Ectodermal cell (in vitro differentiated cells): ENCODE measurements at regions not wholly inside any gene's neighbourhood (a gene's known extent, or its start where the extent isn't known, plus 50 kb on each side); places are given as distances from the start of the nearest gene placed in this dataset.

Experiments
- H3K27ac ChIP-seq: 2 replicates; pipeline ENCODE4 v1.7.0; 2013; ENCODE audit warnings: mild to moderate bottlenecking, low read depth, low read length; ENCODE audit not compliant: insufficient read depth, poor library complexity, severe bottlenecking
- H3K27me3 ChIP-seq: 2 replicates; pipeline ENCODE4 v1.7.0; 2013; ENCODE audit warnings: mild to moderate bottlenecking, low read length; ENCODE audit not compliant: insufficient read depth, control insufficient read depth, poor library complexity, severe bottlenecking
- H3K36me3 ChIP-seq: one replicate; pipeline ENCODE4 v1.7.0; 2013; ENCODE audit warnings: low read length; ENCODE audit not compliant: control insufficient read depth, insufficient read depth
- H3K4me1 ChIP-seq: one replicate; pipeline ENCODE4 v1.7.0; 2013; ENCODE audit warnings: low read length; ENCODE audit not compliant: control insufficient read depth, insufficient read depth
- H3K4me3 ChIP-seq: 2 replicates; pipeline ENCODE4 v1.7.0; 2013; ENCODE audit warnings: low read depth, low read length, control low read depth; ENCODE audit not compliant: insufficient read depth
- H3K9me3 ChIP-seq: 2 replicates; pipeline ENCODE4 v1.7.0; 2013; ENCODE audit warnings: mild to moderate bottlenecking, low read length, moderate library complexity; ENCODE audit not compliant: control insufficient read depth
- WGBS, 2 experiments: methylation state at CpG; one replicate each; pipeline ENCODE4 v1.1.7; 2013; ENCODE audit warnings: missing lambda C conversion rate in 2 of 2; 5-methylcytosine and 5-hydroxymethylcytosine counted together

DNA sequence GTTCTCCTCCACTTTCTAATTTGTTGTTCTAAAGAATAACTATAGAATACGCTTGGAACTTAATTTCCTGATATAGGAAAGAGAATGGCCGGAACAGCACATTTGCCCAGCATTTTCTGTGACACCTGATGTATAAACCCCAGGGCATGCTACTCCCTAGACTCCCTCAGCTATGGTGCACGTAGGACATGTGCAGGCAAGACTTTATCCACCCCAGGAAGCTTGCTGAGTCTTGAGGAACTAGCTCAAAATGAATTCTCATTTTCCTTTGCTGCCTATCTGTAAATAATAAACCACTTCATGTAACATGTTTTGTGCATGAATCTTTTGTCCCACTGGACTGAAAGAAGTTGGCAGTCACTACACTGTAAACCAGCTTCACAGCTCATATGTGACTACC, 535.8 kb upstream of the SLITRK1 start:
- Histone ChIP-seq H3K9me3 (no peaks in the 10 kb centered on the region), H3K4me1 (no peaks in the 10 kb centered on the region), H3K4me3 (no peak overlapping the region), H3K36me3 (no peaks in the 10 kb centered on the region), H3K27ac (no peak overlapping the region), H3K27me3 (no peaks in the 10 kb centered on the region)
- 75 to 81% methylated on average over 3 of the region's 3 CpGs for WGBS, 2 experiments

DNA sequence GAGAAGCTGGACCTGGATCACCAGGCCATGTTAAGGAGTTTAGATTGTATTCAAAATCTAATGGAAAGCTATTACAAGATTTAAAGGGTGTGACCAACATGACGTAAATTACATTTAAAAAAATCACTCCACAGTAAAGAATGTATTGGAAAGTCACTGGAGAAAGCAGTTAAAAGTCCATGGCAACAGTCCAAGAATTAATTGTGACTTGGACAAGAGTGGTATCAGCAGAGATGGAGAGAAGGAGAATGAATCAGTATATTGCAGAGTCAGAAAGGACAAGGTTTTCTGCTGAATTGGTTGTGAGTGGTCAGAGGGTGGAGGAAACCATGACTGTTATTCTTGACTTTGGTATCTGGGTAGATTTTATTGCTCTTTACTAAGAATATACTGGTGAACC, 535.1 kb upstream of the SLITRK1 start:
- 100% methylated on average over 1 of the region's 1 CpG; no CpG with 5 or more reads in 1 of the 2 experiments for WGBS, 2 experiments

DNA sequence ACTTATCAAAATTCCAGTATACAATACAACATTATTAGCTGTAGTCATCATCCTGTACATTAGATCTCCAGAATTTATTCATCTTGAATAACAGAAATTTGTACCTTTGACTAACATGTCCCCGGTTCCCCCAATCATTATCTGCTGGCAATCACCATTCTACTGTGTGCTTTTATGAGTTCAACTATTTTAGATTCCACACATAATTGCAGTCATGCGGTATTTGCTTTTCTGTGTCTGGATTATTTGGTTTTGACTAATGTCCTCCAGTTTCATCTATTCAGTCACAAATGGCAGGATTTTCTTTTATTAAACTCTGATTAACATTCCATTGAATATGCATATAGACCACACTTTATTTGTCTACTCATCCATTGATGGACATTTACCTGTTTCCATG, 530.7 kb upstream of the SLITRK1 start:
- H3K27ac ChIP-seq: no peak overlapping the region
- H3K36me3 ChIP-seq: no peaks in the 10 kb centered on the region
- no peaks in the 10 kb centered on the region for H3K4me1 ChIP-seq
- no peaks in the 10 kb centered on the region for H3K9me3 ChIP-seq
- no peaks in the 10 kb centered on the region for H3K27me3 ChIP-seq
- WGBS, 2 experiments: 87 to 100% methylated on average over 2 of the region's 2 CpGs
- no peak overlapping the region for H3K4me3 ChIP-seq

More for the DNA sequence above, 535.1 kb upstream of the SLITRK1 start:
- no peaks in the 10 kb centered on the region for H3K4me1 ChIP-seq
- no peaks in the 10 kb centered on the region for H3K27me3 ChIP-seq
- no peak overlapping the region for H3K27ac ChIP-seq
- no peak overlapping the region for H3K4me3 ChIP-seq
- H3K9me3 ChIP-seq: no peaks in the 10 kb centered on the region
- no peaks in the 10 kb centered on the region for H3K36me3 ChIP-seq

DNA sequence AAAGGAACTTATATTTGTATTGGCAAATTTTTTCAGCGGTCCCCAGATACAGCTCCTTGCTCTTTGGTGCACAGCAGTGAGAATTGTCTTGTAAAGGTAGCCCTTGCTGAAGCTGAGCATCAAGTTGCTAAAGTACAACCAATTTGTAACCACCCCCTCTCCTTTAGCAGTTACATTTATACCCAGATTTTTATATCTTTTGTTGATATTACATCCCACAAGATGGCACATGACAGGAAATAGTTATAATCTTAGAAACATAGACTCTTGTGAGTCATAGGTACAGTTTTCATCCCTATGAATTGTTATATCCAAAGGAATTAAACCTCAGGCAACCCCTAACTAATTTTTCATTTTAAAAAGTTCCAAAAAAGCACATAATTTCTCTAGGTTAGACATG, 523.0 kb upstream of the SLITRK1 start:
- no peaks in the 10 kb centered on the region for H3K9me3 ChIP-seq
- H3K27ac ChIP-seq: no peak overlapping the region
- WGBS, 2 experiments: 94% methylated on average over 1 of the region's 1 CpG; no CpG with 5 or more reads in 1 of the 2 experiments
- H3K4me3 ChIP-seq: no peak overlapping the region
- H3K27me3 ChIP-seq: no peaks in the 10 kb centered on the region
- H3K4me1 ChIP-seq: no peaks in the 10 kb centered on the region
- H3K36me3 ChIP-seq: no peaks in the 10 kb centered on the region

DNA sequence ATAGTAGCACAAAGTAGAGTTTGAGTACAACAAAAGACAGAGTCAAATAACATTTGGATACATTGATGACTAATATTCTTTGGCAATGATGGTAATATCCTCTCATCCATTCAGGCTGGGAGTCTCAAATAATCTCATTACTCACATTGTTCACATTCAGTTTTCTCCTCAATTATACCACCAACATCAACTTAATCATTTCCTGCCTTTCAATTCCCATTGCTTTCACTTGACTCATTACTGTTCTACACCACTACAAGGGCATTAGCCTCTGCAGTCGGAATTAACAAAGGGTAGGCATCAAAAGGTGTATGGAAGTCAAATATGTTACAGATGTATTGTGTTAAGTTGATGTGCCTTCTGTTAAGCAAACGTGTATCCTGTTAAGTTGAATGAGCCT, 518.4 kb upstream of the SLITRK1 start:
- peaks cover 6% of the 10 kb centered on the region for H3K9me3 ChIP-seq
- H3K4me1 ChIP-seq: no peaks in the 10 kb centered on the region
- H3K27ac ChIP-seq: no peak overlapping the region
- no peaks in the 10 kb centered on the region for H3K27me3 ChIP-seq
- H3K4me3 ChIP-seq: no peak overlapping the region
- no peaks in the 10 kb centered on the region for H3K36me3 ChIP-seq
- 89% methylated on average over 2 of the region's 2 CpGs for WGBS, 2 experiments

DNA sequence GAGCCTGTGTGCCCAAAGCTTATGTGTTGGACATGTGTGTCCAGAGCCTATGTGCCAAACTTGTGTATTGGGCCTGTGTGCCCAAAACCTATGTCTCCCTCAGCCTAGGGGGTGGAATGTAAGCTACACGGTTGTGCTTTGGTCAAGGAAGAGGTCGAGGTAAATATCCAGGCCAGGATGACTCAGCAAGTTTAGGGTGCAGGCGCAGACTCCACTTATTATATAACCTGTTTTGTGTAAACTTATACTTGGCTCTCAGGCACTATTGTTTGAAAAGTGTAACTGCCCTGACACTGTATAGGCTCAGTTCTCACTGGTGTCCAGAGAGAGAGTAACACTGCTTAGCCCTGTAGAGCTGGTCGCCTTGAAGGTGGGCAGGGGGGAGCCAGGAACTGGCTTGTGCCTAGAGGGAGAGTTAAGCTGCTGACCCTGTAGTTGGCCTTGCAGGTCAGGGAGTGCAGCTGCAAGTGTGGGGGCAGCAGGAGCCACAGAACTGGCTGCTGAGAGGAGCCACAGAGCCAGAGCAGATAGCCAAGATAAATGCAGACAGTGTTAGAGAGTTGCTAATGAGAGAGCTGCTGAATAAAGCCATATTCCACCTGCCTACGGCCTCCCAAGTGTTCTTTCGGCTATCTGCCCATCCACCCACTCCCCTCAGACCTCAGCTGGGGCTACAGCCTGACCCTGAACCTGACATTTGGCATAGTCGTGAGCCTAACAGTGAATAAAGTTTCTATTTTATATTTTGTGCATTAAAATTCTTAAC, 517.2 kb upstream of the SLITRK1 start:
- H3K36me3 ChIP-seq: no peaks in the 10 kb centered on the region
- no peaks in the 10 kb centered on the region for H3K4me1 ChIP-seq
- no peak overlapping the region for H3K4me3 ChIP-seq
- peaks cover 6% of the 10 kb centered on the region for H3K9me3 ChIP-seq
- no peak overlapping the region for H3K27ac ChIP-seq
- H3K27me3 ChIP-seq: no peaks in the 10 kb centered on the region
- WGBS, 2 experiments: 85 to 92% methylated on average over 6 to 7 of the region's 7 CpGs

DNA sequence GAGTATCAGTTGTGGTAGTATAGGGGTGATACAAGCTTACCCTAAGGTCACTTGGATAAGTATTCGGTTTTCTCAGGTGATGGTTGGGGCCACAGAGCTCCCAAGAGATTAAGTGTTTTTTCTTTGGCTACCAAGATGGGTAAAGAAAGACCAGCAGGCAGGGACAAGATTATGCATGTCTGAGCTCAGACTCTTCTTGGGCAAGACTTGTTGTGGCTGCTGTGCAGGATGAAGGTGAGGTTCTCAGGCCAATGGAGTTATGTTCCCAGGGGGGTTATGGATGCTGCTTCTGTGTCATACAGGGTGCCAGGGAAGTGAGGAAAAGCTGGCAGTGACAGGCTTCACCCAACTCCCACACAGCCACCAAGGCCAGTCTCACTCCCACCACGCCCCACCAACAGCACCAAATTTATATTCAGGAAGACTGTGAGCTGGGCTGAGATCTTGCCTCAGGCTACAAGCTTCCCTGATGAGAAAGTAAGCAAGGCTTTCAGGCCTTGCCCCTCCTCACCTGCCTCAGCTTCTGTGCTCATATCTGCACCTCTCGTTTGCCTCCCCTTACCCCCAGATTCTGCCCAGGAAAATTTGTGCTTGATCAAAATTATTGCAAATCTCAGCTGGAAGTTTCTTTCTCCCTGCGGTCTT, 511.8 kb upstream of the SLITRK1 start:
- Histone ChIP-seq H3K4me3 (no peak overlapping the region), H3K4me1 (no peaks in the 10 kb centered on the region), H3K27ac (no peak overlapping the region), H3K36me3 (no peaks in the 10 kb centered on the region), H3K27me3 (no peaks in the 10 kb centered on the region), H3K9me3 (no peaks in the 10 kb centered on the region)
- WGBS, 2 experiments: 94 to 95% methylated on average over 4 of the region's 4 CpGs

DNA sequence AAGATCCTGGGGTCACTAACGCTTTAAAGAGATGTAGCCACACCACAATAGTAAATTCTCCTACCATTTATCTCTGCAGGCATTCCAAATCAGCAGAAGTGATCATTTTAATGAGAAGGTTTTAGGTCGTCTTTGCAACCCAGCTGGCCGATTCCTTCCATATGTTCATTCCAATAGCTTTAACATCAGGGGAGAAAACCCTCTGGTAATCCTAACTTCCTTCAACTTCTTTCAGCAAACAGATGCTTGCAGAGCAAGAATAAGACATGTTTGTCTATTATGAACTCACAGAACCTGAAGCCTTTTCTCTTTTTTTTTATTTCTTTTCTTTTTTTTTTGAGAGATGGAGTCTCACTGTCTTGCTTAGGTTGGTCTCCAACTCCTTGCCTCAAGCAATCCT, 498.6 kb upstream of the SLITRK1 start:
- no peak overlapping the region for H3K4me3 ChIP-seq
- H3K27ac ChIP-seq: no peak overlapping the region
- no peaks in the 10 kb centered on the region for H3K9me3 ChIP-seq
- WGBS, 2 experiments: 75 to 91% methylated on average over 3 of the region's 3 CpGs
- no peaks in the 10 kb centered on the region for H3K27me3 ChIP-seq
- no peaks in the 10 kb centered on the region for H3K36me3 ChIP-seq
- no peaks in the 10 kb centered on the region for H3K4me1 ChIP-seq

DNA sequence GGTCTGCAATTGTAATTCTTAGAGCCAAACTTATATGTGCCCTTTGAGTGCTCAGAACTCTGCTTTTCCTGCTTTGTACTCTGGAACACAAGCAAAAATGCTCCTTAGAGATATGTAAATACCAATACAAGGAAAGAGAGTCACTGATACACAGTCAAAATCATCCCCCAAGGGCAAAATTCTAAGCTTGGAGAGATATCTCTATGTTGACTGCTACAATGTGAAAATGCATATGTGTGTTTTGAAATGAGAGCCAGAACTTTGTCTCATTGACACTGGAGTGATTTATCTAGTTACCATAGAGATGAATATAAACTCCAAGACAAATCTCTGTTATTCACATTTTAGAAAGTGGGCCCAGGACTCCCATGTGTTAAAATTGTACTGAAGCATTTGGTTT, 494.8 kb upstream of the SLITRK1 start:
- H3K4me1 ChIP-seq: no peaks in the 10 kb centered on the region
- H3K36me3 ChIP-seq: no peaks in the 10 kb centered on the region
- H3K27ac ChIP-seq: no peak overlapping the region
- no peak overlapping the region for H3K4me3 ChIP-seq
- H3K9me3 ChIP-seq: no peaks in the 10 kb centered on the region
- H3K27me3 ChIP-seq: no peaks in the 10 kb centered on the region

DNA sequence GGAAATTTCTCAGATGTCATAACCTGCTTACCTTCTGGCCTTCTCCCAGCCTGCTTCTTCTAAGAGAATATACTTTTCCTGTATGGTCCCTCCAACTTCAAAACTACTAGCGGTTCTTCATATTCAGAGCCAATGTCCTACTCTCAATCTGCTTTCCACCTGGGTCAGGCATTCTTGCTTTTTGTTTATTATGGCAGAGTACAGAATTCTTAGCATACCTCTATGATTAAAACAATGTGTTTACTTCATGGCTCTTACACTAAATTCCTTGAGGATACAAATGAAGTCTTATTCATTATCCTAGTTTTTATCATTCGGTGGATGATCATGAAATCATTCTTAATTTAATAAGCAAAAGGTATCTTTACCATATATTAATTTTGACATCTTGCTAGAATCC, 484.2 kb upstream of the SLITRK1 start:
- whole genome bisulfite sequencing, 2 experiments: 93 to 100% methylated on average over 1 to 2 of the region's 2 CpGs
- Histone ChIP-seq H3K9me3 (no peaks in the 10 kb centered on the region), H3K27ac (no peak overlapping the region), H3K36me3 (no peaks in the 10 kb centered on the region), H3K4me3 (no peak overlapping the region), H3K27me3 (no peaks in the 10 kb centered on the region), H3K4me1 (no peaks in the 10 kb centered on the region)
